Parathyroid adenoma (tissue), 2 donors: ENCODE measurements at regions not wholly inside any gene's neighbourhood (a gene's known extent, or its start where the extent isn't known, plus 50 kb on each side); places are given as distances from the start of the nearest gene placed in this dataset.

Experiments used
- H2AFZ ChIP-seq: fragments of 300-600 bp; sonication (generic); one replicate; pipeline ENCODE4 v1.7.0; 2017; ENCODE audit warnings: antibody characterized with exemption, mild to moderate bottlenecking
- H3K27ac ChIP-seq: fragments of 300-600 bp; sonication (generic); one replicate; pipeline ENCODE4 v1.7.0; 2017
- H3K27me3 ChIP-seq: fragments of 300-600 bp; sonication (generic); one replicate; pipeline ENCODE4 v1.7.0; 2017; ENCODE audit warnings: low read length; ENCODE audit not compliant: control insufficient read depth, insufficient read depth
- H3K36me3 ChIP-seq: fragments of 300-600 bp; sonication (generic); one replicate; pipeline ENCODE4 v1.7.0; 2017; ENCODE audit warnings: low read length; ENCODE audit not compliant: control insufficient read depth, insufficient read depth
- H3K4me1 ChIP-seq: fragments of 300-600 bp; sonication (generic); one replicate; pipeline ENCODE4 v1.7.0; 2017; ENCODE audit warnings: control low read depth
- H3K4me2 ChIP-seq: fragments of 300-600 bp; sonication (generic); one replicate; pipeline ENCODE4 v1.7.0; 2017; ENCODE audit warnings: low read length
- H3K4me3 ChIP-seq: fragments of 300-600 bp; sonication (generic); one replicate; pipeline ENCODE4 v1.7.0; 2017; ENCODE audit warnings: low read depth, low read length
- H3K79me2 ChIP-seq: fragments of 300-600 bp; sonication (generic); one replicate; pipeline ENCODE4 v1.7.0; 2017; ENCODE audit warnings: control low read depth
- H3K9ac ChIP-seq: fragments of 300-600 bp; sonication (generic); one replicate; pipeline ENCODE4 v1.7.0; 2017; ENCODE audit warnings: mild to moderate bottlenecking
- H3K9me3 ChIP-seq: fragments of 300-600 bp; sonication (generic); one replicate; pipeline ENCODE4 v1.7.0; 2017; ENCODE audit warnings: low read length; ENCODE audit not compliant: control insufficient read depth
- TF ChIP-seq, protein P1 (sequence below): fragments of 300-600 bp; sonication (generic); IDR thresholded peaks from one replicate; pipeline ENCODE4 v1.7.0; 2017; ENCODE audit warnings: antibody characterized with exemption, mild to moderate bottlenecking
- donor health status: primary hyperparathyroidism.

DNA sequence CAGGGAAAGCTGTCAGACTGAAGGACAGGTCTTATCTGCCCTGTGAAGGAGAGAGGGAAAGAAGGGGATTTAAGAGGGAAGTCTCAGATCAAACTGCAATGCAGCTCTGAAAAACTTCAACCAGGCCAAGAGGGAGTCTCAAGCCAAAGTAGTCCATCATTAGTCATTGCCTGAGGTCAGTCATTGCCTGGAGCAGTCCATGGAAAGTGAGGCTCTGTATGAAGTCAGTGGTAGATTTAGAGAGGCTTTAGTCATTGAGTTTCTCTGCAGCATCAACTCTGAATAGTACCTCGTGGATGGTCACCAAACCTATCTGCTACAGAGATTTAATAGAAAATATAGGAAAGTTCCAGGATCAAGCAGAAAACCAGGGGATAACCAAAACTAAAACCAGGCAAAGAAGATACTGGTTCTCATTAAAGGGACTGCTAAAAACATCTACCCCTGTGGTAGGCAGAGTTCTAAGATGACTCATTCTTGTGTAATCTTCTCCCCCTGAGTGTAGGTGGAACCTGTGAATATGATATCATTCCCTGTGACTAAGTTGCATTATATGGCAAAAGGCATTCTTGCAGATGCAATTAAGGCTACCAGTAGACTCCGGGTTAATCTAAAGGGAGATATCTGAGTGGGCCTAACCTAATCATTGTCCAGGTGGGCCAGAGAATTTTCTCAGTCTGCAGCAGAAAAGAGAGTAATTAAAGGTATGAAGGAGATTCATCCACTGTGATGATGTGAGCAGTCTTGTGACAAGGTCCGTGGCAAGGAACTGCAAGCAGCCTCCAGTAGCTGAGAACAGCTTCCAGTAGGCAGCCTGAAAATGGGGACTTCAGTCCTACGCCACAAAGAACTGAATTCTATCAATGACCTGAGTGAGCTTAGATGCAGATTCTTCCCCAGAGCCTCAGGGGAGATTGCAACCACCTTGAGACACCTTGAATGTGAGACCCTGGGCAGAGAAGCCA, 123.1 kb downstream of the GALC start:
- TF ChIP-seq, protein P1, sequence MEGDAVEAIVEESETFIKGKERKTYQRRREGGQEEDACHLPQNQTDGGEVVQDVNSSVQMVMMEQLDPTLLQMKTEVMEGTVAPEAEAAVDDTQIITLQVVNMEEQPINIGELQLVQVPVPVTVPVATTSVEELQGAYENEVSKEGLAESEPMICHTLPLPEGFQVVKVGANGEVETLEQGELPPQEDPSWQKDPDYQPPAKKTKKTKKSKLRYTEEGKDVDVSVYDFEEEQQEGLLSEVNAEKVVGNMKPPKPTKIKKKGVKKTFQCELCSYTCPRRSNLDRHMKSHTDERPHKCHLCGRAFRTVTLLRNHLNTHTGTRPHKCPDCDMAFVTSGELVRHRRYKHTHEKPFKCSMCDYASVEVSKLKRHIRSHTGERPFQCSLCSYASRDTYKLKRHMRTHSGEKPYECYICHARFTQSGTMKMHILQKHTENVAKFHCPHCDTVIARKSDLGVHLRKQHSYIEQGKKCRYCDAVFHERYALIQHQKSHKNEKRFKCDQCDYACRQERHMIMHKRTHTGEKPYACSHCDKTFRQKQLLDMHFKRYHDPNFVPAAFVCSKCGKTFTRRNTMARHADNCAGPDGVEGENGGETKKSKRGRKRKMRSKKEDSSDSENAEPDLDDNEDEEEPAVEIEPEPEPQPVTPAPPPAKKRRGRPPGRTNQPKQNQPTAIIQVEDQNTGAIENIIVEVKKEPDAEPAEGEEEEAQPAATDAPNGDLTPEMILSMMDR, result no peak
- no peaks in the 10 kb centered on the region for H3K36me3 ChIP-seq
- H3K27me3 ChIP-seq, result no peaks in the 10 kb centered on the region

DNA sequence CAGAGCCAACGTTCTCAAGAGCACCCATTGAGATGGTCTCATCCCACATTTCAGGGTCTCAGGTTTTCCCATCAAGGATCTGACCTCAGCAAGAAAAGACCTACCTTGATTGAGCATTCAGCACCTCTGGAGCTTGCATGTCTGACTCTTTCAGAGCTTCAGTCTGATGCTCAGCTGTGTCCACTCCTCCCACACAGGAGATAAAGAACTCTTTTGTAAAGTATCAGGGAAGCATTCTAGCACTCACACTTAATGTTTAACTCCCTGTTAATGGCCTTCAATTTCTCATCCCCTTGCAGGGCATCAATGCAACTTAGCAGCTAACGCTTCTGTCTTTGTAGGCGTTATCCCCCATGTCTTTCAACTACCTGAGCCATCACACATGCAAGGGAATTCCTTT, 124.1 kb downstream of the GALC start:
- no peak overlapping the region for H3K4me3 ChIP-seq
- H3K9me3 ChIP-seq, result no peaks in the 10 kb centered on the region
- no peaks in the 10 kb centered on the region for H3K79me2 ChIP-seq
- H3K27ac ChIP-seq, result no peak overlapping the region
- no peaks in the 10 kb centered on the region for H3K27me3 ChIP-seq
- H2AFZ ChIP-seq, result no peak overlapping the region
- H3K9ac ChIP-seq, result no peak overlapping the region
- TF ChIP-seq, protein P1, result no peak
- H3K36me3 ChIP-seq, result no peaks in the 10 kb centered on the region
- no peak overlapping the region for H3K4me2 ChIP-seq
- no peaks in the 10 kb centered on the region for H3K4me1 ChIP-seq

More for the DNA sequence above, 123.1 kb downstream of the GALC start:
- no peak overlapping the region for H2AFZ ChIP-seq
- H3K4me2 ChIP-seq, result no peak overlapping the region
- H3K27ac ChIP-seq, result no peak overlapping the region
- H3K4me1 ChIP-seq, result no peaks in the 10 kb centered on the region
- no peaks in the 10 kb centered on the region for H3K79me2 ChIP-seq
- no peak overlapping the region for H3K4me3 ChIP-seq
- no peaks in the 10 kb centered on the region for H3K9me3 ChIP-seq
- H3K9ac ChIP-seq, result no peak overlapping the region

DNA sequence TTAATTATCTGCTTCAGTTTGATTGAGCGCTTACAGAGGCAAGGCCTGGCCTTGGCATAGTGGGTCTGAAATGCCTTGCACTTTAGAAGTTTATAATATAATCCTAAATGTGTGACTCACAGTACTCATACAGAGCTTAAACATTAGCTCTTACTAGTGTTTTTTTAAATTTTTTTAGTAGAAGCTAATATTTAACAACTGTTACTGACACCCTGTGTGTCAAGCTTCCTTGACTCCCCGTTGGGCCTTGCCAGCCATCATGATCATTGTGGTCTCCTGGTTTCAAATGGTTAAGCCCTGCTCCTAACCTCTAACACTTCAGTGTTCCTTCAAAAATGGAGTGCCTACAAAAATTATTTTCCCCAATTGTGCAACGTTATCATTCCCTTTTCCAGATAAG, 126.9 kb downstream of the GALC start:
- Histone ChIP-seq H3K4me1 (no peaks in the 10 kb centered on the region), H3K4me3 (no peak overlapping the region), H3K27me3 (no peaks in the 10 kb centered on the region), H3K79me2 (no peaks in the 10 kb centered on the region), H3K9ac (no peak overlapping the region), H2AFZ (no peak overlapping the region), H3K9me3 (no peaks in the 10 kb centered on the region), H3K36me3 (no peaks in the 10 kb centered on the region), H3K4me2 (no peak overlapping the region), H3K27ac (no peak overlapping the region)
- TF ChIP-seq, protein P1, result no peak

DNA sequence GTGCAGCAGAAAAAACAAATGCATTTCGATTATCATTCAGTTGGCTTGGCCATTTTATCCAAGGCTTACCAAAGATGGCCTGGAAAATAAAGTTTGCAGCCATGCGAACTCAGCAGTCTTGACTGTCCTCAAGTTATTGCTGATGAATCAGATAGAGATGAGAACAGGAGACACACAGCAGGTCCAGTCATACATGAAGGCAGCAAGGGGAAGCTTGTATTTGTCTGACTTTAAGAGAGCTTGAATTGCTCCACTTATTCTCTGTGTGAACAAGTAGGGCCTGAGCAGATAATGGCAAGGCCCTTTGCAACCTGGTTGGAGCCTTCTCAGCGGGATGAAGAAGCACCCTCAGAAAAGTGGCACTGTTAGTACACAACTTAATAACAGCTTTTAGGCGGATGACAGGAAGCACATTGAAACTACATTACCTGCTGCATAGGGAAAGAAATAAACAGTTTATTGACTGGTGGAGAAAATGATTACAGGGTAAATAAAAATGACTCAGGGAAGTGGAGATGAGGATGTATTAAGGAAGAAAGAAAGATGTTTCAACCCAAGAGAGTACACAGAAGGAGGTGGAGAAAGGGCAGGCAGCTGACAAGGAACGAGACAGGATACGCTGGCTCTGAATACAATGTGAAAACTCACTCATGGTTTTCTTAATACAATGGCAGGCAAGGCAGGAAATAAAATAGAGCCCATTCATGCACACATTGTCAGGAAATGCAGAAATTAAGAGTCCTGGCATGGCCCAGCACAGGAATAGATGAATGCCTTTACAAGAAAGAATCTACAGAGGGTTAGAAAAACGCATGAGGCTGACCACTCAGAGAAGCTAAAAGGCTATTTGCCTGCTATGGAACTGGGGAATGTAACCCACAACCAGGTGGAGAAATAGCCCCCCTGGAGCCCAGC, 128.4 kb downstream of the GALC start:
- TF ChIP-seq, protein P1, result no peak
- Histone ChIP-seq H3K36me3 (no peaks in the 10 kb centered on the region), H3K27ac (no peak overlapping the region), H3K4me3 (no peak overlapping the region), H3K27me3 (no peaks in the 10 kb centered on the region), H3K4me2 (no peak overlapping the region), H2AFZ (no peak overlapping the region), H3K4me1 (no peaks in the 10 kb centered on the region), H3K79me2 (no peaks in the 10 kb centered on the region), H3K9me3 (no peaks in the 10 kb centered on the region), H3K9ac (no peak overlapping the region)
